ENCODE measurements at regions not wholly inside any gene's neighbourhood (a gene's known extent, or its start where the extent isn't known, plus 50 kb on each side); places are given as distances from the start of the nearest gene placed in this dataset.

DNA sequence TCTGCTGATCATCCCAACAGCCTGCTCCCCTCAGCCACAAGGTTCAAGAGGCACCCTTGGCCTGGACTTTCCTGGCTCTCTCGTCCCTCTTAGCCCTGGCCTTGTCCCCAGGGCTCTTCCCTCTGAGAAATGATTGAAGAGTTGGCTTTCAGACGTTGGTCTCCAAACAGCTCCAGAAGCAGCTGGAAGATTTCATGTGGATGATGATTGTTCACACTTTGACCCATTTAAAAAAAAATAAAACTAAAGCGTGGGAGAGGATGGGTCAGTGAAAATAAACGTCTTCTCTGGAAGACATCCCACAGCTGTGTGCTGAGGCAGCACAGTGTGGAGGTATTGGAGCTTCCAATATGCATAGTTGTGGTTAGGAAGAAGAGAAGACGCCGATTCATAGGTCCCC, 54.7 kb upstream of the CDH11 start:
- DNase-seq: no peak

GRCh38 chr16:65172356-65172755, 50.5 kb upstream of the CDH11 start:
- DNase-seq: no peak
